ENCODE measurements at regions not wholly inside any gene's neighbourhood (a gene's known extent, or its start where the extent isn't known, plus 50 kb on each side); places are given as distances from the start of the nearest gene placed in this dataset.
"Not testable (repeated sequence)": the region's sequence is repeated elsewhere in the genome, so short reads cannot be mapped to it uniquely, and the experiment has no call there.

- no peaks in the 10 kb centered on the region for H3K9me3 ChIP-seq
- intact Hi-C loops (cut with DNase I) = no loop called here
- no peak for DNase-seq (ENCODE audit: low spot score in 2 of 2)
- no peaks in the 10 kb centered on the region for H3K4me1 ChIP-seq
- no peak overlapping the region for H3K27ac ChIP-seq
- H3K4me3 ChIP-seq = no peak overlapping the region
- no peak for TF ChIP-seq CTCF (IDR thresholded peaks at IDR 0.05)
- H3K27me3 ChIP-seq = no peaks in the 10 kb centered on the region
- peaks cover 7 to 14% of the 10 kb centered on the region in 2 donors for H3K36me3 ChIP-seq
These were observed 87.6 kb upstream of the ZCCHC13 start for GRCh38 chrX:74216421-74216820.

GRCh38 chrX:74211911-74212310 is 92.1 kb upstream of the ZCCHC13 start:
- intact Hi-C loops (cut with DNase I) = no loop called here
- Histone ChIP-seq H3K4me3 (no peak overlapping the region), H3K4me1 (no peaks in the 10 kb centered on the region), H3K27me3 (no peaks in the 10 kb centered on the region), H3K27ac (no peak overlapping the region), H3K9me3 (no peaks in the 10 kb centered on the region), H3K36me3 (peaks cover 3 to 5% of the 10 kb centered on the region in 2 donors)
- TF ChIP-seq CTCF (IDR thresholded peaks at IDR 0.05) = no peak
- DNase-seq (ENCODE audit: low spot score in 2 of 2) = no peak

GRCh38 chrX:74207539-74207938 is 96.4 kb upstream of the ZCCHC13 start:
- no peak overlapping the region for H3K4me3 ChIP-seq
- DNase-seq (ENCODE audit: low spot score in 2 of 2) = no peak
- H3K27ac ChIP-seq = no peak overlapping the region
- H3K9me3 ChIP-seq = no peaks in the 10 kb centered on the region
- intact Hi-C loops (cut with DNase I) = no loop called here
- no peak for TF ChIP-seq CTCF (IDR thresholded peaks at IDR 0.05)
- H3K36me3 ChIP-seq = peaks cover 0 to 18% of the 10 kb centered on the region in 2 donors
- H3K4me1 ChIP-seq = no peaks in the 10 kb centered on the region
- H3K27me3 ChIP-seq = no peaks in the 10 kb centered on the region

- no peak for TF ChIP-seq CTCF (IDR thresholded peaks at IDR 0.05)
- intact Hi-C loops (cut with DNase I) = no loop called here
- no peak for DNase-seq (ENCODE audit: low spot score in 2 of 2)
- no peaks in the 10 kb centered on the region for H3K4me1 ChIP-seq
- no peaks in the 10 kb centered on the region for H3K36me3 ChIP-seq
- peaks cover 0 to 8% of the 10 kb centered on the region in 2 donors for H3K9me3 ChIP-seq
- no peak overlapping the region for H3K4me3 ChIP-seq
- no peaks in the 10 kb centered on the region for H3K27me3 ChIP-seq
- no peak overlapping the region for H3K27ac ChIP-seq
These were observed 108.4 kb upstream of the ZCCHC13 start for GRCh38 chrX:74195605-74196004.

- DNase-seq (ENCODE audit: low spot score in 2 of 2) = no peak
- intact Hi-C loops (cut with DNase I) = no loop called here
- Histone ChIP-seq H3K4me1 (no peaks in the 10 kb centered on the region), H3K27ac (no peak overlapping the region), H3K9me3 (peaks cover 0 to 8% of the 10 kb centered on the region in 2 donors), H3K27me3 (no peaks in the 10 kb centered on the region), H3K4me3 (no peak overlapping the region), H3K36me3 (no peaks in the 10 kb centered on the region)
- no peak for TF ChIP-seq CTCF (IDR thresholded peaks at IDR 0.05)
These were observed 108.9 kb upstream of the ZCCHC13 start for GRCh38 chrX:74195120-74195519.

- Histone ChIP-seq H3K4me1 (no peaks in the 10 kb centered on the region), H3K27ac (no peak overlapping the region), H3K4me3 (no peak overlapping the region), H3K36me3 (no peaks in the 10 kb centered on the region), H3K9me3 (no peaks in the 10 kb centered on the region), H3K27me3 (no peaks in the 10 kb centered on the region)
- TF ChIP-seq CTCF (IDR thresholded peaks at IDR 0.05) = no peak
- no peak for DNase-seq (ENCODE audit: low spot score in 2 of 2)
- intact Hi-C loops (cut with DNase I) = no loop called here
These were observed 116.8 kb upstream of the ZCCHC13 start for GRCh38 chrX:74187211-74187610.

GRCh38 chrX:74183047-74183446 is 120.9 kb upstream of the ZCCHC13 start:
- H3K4me3 ChIP-seq; DNase-seq (ENCODE audit: low spot score in 2 of 2); intact Hi-C loops (cut with DNase I); H3K36me3 ChIP-seq; H3K27me3 ChIP-seq; H3K9me3 ChIP-seq; H3K27ac ChIP-seq; H3K4me1 ChIP-seq: not testable (repeated sequence)

GRCh38 chrX:74181976-74182375 is 122.0 kb upstream of the ZCCHC13 start:
- H3K4me1 ChIP-seq; intact Hi-C loops (cut with DNase I); H3K4me3 ChIP-seq; H3K9me3 ChIP-seq; H3K27ac ChIP-seq; H3K27me3 ChIP-seq; DNase-seq (ENCODE audit: low spot score in 2 of 2); H3K36me3 ChIP-seq: not testable (repeated sequence)

Measured in ascending aorta (tissue), 2 donors.